ENCODE measurements at regions not wholly inside any gene's neighbourhood (a gene's known extent, or its start where the extent isn't known, plus 50 kb on each side); places are given as distances from the start of the nearest gene placed in this dataset.
"Not testable (repeated sequence)": the region's sequence is repeated elsewhere in the genome, so short reads cannot be mapped to it uniquely, and the experiment has no call there.

DNA sequence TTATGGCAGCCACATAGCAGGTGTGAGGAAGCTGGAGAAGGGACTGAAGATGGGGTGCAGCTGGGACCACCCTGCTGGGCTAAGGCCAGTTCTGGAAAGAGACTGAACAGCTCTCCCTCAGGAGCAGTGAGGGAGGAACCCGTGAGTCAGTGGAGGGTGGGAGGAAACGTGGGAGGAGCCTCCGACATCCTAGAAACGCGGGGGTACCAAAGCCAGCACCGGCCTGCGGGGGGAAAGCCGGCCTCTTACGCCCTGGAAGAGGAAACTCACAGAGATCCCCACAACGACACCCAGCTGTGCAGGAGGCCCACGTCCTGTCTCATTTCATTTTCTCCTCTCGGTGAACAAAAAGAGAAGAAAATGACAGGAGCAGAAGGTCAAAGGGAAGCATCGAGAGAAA is 185.8 kb upstream of the IRX4 start:
- H3K4me3 Mint-ChIP-seq (ENCODE audit: unreplicated experiment) = no peak overlapping the region
- DNase-seq (ENCODE audit: extremely low spot score, unreplicated experiment) = no peak
- H3K9me3 Mint-ChIP-seq (ENCODE audit: unreplicated experiment) = no peaks in the 10 kb centered on the region
- no peak overlapping the region for H3K27ac Mint-ChIP-seq (ENCODE audit: unreplicated experiment)
- H3K4me1 Mint-ChIP-seq (ENCODE audit: unreplicated experiment) = no peaks in the 10 kb centered on the region
- no peaks in the 10 kb centered on the region for H3K36me3 Mint-ChIP-seq (ENCODE audit: unreplicated experiment)
- TF ChIP-seq, protein P1, sequence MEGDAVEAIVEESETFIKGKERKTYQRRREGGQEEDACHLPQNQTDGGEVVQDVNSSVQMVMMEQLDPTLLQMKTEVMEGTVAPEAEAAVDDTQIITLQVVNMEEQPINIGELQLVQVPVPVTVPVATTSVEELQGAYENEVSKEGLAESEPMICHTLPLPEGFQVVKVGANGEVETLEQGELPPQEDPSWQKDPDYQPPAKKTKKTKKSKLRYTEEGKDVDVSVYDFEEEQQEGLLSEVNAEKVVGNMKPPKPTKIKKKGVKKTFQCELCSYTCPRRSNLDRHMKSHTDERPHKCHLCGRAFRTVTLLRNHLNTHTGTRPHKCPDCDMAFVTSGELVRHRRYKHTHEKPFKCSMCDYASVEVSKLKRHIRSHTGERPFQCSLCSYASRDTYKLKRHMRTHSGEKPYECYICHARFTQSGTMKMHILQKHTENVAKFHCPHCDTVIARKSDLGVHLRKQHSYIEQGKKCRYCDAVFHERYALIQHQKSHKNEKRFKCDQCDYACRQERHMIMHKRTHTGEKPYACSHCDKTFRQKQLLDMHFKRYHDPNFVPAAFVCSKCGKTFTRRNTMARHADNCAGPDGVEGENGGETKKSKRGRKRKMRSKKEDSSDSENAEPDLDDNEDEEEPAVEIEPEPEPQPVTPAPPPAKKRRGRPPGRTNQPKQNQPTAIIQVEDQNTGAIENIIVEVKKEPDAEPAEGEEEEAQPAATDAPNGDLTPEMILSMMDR (IDR thresholded peaks at IDR 0.05) = no peak
- no peaks in the 10 kb centered on the region for H3K27me3 Mint-ChIP-seq (ENCODE audit: unreplicated experiment)

- H3K36me3 Mint-ChIP-seq (ENCODE audit: unreplicated experiment) = no peaks in the 10 kb centered on the region
- H3K4me1 Mint-ChIP-seq (ENCODE audit: unreplicated experiment) = no peaks in the 10 kb centered on the region
- TF ChIP-seq, protein P1 (IDR thresholded peaks at IDR 0.05) = no peak
- no peak overlapping the region for H3K27ac Mint-ChIP-seq (ENCODE audit: unreplicated experiment)
- H3K4me3 Mint-ChIP-seq (ENCODE audit: unreplicated experiment) = no peak overlapping the region
- H3K9me3 Mint-ChIP-seq (ENCODE audit: unreplicated experiment) = no peaks in the 10 kb centered on the region
- H3K27me3 Mint-ChIP-seq (ENCODE audit: unreplicated experiment) = no peaks in the 10 kb centered on the region
- DNase-seq (ENCODE audit: extremely low spot score, unreplicated experiment) = no peak
These were observed 183.6 kb upstream of the IRX4 start for GRCh38 chr5:2066373-2066772.

GRCh38 chr5:2063380-2063779 is 180.7 kb upstream of the IRX4 start:
- H3K36me3 Mint-ChIP-seq (ENCODE audit: unreplicated experiment); H3K27ac Mint-ChIP-seq (ENCODE audit: unreplicated experiment); H3K27me3 Mint-ChIP-seq (ENCODE audit: unreplicated experiment); DNase-seq (ENCODE audit: extremely low spot score, unreplicated experiment); H3K4me1 Mint-ChIP-seq (ENCODE audit: unreplicated experiment); H3K4me3 Mint-ChIP-seq (ENCODE audit: unreplicated experiment); H3K9me3 Mint-ChIP-seq (ENCODE audit: unreplicated experiment): not testable (repeated sequence)

GRCh38 chr5:2052687-2053086 is 170.0 kb upstream of the IRX4 start:
- H3K4me3 Mint-ChIP-seq (ENCODE audit: unreplicated experiment) = no peak overlapping the region
- DNase-seq (ENCODE audit: extremely low spot score, unreplicated experiment) = no peak
- peaks cover 2% of the 10 kb centered on the region for H3K27me3 Mint-ChIP-seq (ENCODE audit: unreplicated experiment)
- no peaks in the 10 kb centered on the region for H3K9me3 Mint-ChIP-seq (ENCODE audit: unreplicated experiment)
- no peaks in the 10 kb centered on the region for H3K36me3 Mint-ChIP-seq (ENCODE audit: unreplicated experiment)
- no peaks in the 10 kb centered on the region for H3K4me1 Mint-ChIP-seq (ENCODE audit: unreplicated experiment)
- no peak overlapping the region for H3K27ac Mint-ChIP-seq (ENCODE audit: unreplicated experiment)
- TF ChIP-seq, protein P1 (IDR thresholded peaks at IDR 0.05) = no peak

- TF ChIP-seq, protein P1 (IDR thresholded peaks at IDR 0.05) = no peak
- no peak for DNase-seq (ENCODE audit: extremely low spot score, unreplicated experiment)
- Mint-ChIP-seq H3K4me1 (ENCODE audit: unreplicated experiment) (no peaks in the 10 kb centered on the region), H3K27me3 (ENCODE audit: unreplicated experiment) (peaks cover 6% of the 10 kb centered on the region), H3K36me3 (ENCODE audit: unreplicated experiment) (no peaks in the 10 kb centered on the region), H3K27ac (ENCODE audit: unreplicated experiment) (no peak overlapping the region), H3K9me3 (ENCODE audit: unreplicated experiment) (peaks cover 8% of the 10 kb centered on the region), H3K4me3 (ENCODE audit: unreplicated experiment) (no peak overlapping the region)
These were observed 167.2 kb upstream of the IRX4 start for GRCh38 chr5:2049876-2050275.

DNA sequence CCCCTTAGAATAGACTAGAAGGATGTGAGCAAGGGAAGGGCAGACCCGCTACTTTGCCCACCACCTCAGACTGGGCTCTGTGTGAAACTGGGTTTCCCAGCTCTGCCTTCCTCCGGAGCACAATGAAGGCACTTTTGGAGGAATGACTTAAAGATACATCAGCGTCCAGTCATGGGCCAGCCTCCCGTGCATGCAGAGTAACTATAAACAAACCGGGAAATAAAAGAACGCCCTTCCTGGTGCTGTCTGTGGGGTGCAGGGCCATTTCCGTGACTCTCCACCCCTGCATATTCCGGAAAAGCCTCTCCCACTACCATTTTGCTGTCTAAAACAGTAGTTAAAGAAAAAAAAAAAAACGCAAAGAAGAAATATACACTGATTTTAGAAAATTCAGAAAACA is 165.9 kb upstream of the IRX4 start:
- no peak overlapping the region for H3K4me3 Mint-ChIP-seq (ENCODE audit: unreplicated experiment)
- no peaks in the 10 kb centered on the region for H3K36me3 Mint-ChIP-seq (ENCODE audit: unreplicated experiment)
- TF ChIP-seq, protein P1 (IDR thresholded peaks at IDR 0.05) = no peak
- no peak for DNase-seq (ENCODE audit: extremely low spot score, unreplicated experiment)
- peaks cover 6% of the 10 kb centered on the region for H3K27me3 Mint-ChIP-seq (ENCODE audit: unreplicated experiment)
- no peak overlapping the region for H3K27ac Mint-ChIP-seq (ENCODE audit: unreplicated experiment)
- no peaks in the 10 kb centered on the region for H3K4me1 Mint-ChIP-seq (ENCODE audit: unreplicated experiment)
- peaks cover 8% of the 10 kb centered on the region for H3K9me3 Mint-ChIP-seq (ENCODE audit: unreplicated experiment)
